ENCODE measurements at regions not wholly inside any gene's neighbourhood (a gene's known extent, or its start where the extent isn't known, plus 50 kb on each side); places are given as distances from the start of the nearest gene placed in this dataset.

- TF ChIP-seq SREBF1 (IDR thresholded peaks at IDR 0.05; ENCODE audit: low read length): no peak
- TF ChIP-seq NKRF (conservative IDR thresholded peaks at IDR 0.05): no peak
- no peak for TF ChIP-seq TCF12 (IDR thresholded peaks at IDR 0.05; ENCODE audit: low read depth, low read length)
- no peak for TF ChIP-seq HCFC1 (IDR thresholded peaks at IDR 0.05; ENCODE audit: low read length)
- TF ChIP-seq IRF4 (IDR thresholded peaks at IDR 0.05; ENCODE audit: low read depth, low read length): no peak
- no peak for TF ChIP-seq PAX8 (IDR thresholded peaks at IDR 0.05)
Observed at GRCh38 chr10:42983591-42983990, 93.3 kb upstream of the RET start (continued).

GRCh38 chr10:42984035-42984610, 92.7 kb upstream of the RET start:
- POLR2A ChIA-PET: no interaction called here
- RAD21 ChIA-PET (ENCODE audit: unreplicated experiment): no interaction called here
- no peaks in the 10 kb centered on the region for H3K9me3 ChIP-seq (replicated peaks; ENCODE audit: control insufficient read depth, insufficient read depth, low read length)
- intact Hi-C loops (cut with micrococcal nuclease; ENCODE audit: unreplicated experiment) (no loop called here), in situ Hi-C loops (cut with MboI) (no loop called here)
- no TSS peak for BruUV-seq (replicated peaks)
- H3K4me2 ChIP-seq (ENCODE audit: control insufficient read depth, insufficient read depth): no peak overlapping the region
- SMC1A ChIA-PET (ENCODE audit: uncharacterized antibody, unreplicated experiment): interaction anchor here (0.6 kb wide), 1 partner anchor 73 kb away, joined by 3 read pairs; no protein-coding TSS in a partner anchor
- no peaks in the 10 kb centered on the region for H3K79me2 ChIP-seq (ENCODE audit: control insufficient read depth, insufficient read depth, low read length)
- FAIRE-seq (no peak), ATAC-seq (no peak), DNase-seq (ENCODE audit: low read depth, low spot score) (no peak)
- no peak overlapping the region for H3K4me3 ChIP-seq
- H3K4me1 ChIP-seq (ENCODE audit: control insufficient read depth, insufficient read depth, low read length): no peaks in the 10 kb centered on the region
- H3K27me3 ChIP-seq (replicated peaks in 1 of 2; ENCODE audit: control insufficient read depth in 2 of 2, insufficient read depth in 2 of 2, low read length in 1 of 2): no peaks in the 10 kb centered on the region
- H4K20me1 ChIP-seq (ENCODE audit: control insufficient read depth, insufficient read depth): no peaks in the 10 kb centered on the region
- no peak overlapping the region for H3K9ac ChIP-seq (ENCODE audit: control insufficient read depth, insufficient read depth, low read length)
- 7% methylated on average over 8 of the region's 8 CpGs for WGBS (ENCODE audit: insufficient coverage, insufficient replicate concordance, low lambda C conversion rate, missing lambda C conversion rate)
- no peak overlapping the region for H2AFZ ChIP-seq (ENCODE audit: control insufficient read depth, low read depth, low read length)
- no peak overlapping the region for H3K27ac ChIP-seq (ENCODE audit: control insufficient read depth, insufficient read depth)
- H3K36me3 ChIP-seq (ENCODE audit: control insufficient read depth in 2 of 2, insufficient read depth in 2 of 2, low read length in 1 of 2): no peaks in the 10 kb centered on the region
- CTCF ChIA-PET: no interaction called here
- no peak for TF ChIP-seq PKNOX1 (IDR thresholded peaks at IDR 0.05)
- no peak for TF ChIP-seq IRF5 (IDR thresholded peaks at IDR 0.05; ENCODE audit: borderline replicate concordance)
- no peak for TF ChIP-seq ZBTB4 (CRISPR knock-in tag; IDR thresholded peaks at IDR 0.05)
- no peak for TF ChIP-seq CBX5 (IDR thresholded peaks at IDR 0.05; ENCODE audit: low read depth)
- no peak for TF ChIP-seq TCF7 (IDR thresholded peaks at IDR 0.05; ENCODE audit: borderline replicate concordance)
- no peak for TF ChIP-seq HSF1 (IDR thresholded peaks at IDR 0.05; ENCODE audit: low read depth, low read length)
- TF ChIP-seq NRF1 (conservative IDR thresholded peaks at IDR 0.05; ENCODE audit: low read depth, low read length): no peak

Data from GM12878 (cell line).